ENCODE measurements at regions not wholly inside any gene's neighbourhood (a gene's known extent, or its start where the extent isn't known, plus 50 kb on each side); places are given as distances from the start of the nearest gene placed in this dataset.

- Histone ChIP-seq H3K4me3 (ENCODE audit: low read depth in 1 of 2, low read length in 2 of 2) (no peak overlapping the region), H3K4me2 (ENCODE audit: insufficient read depth, low read length) (no peak overlapping the region), H4K20me1 (ENCODE audit: insufficient read depth, low read length) (no peaks in the 10 kb centered on the region), H3K36me3 (ENCODE audit: insufficient read depth, low read length) (no peaks in the 10 kb centered on the region), H3K9ac (ENCODE audit: low read depth, low read length) (no peak overlapping the region), H3K27ac (ENCODE audit: low read length) (no peak overlapping the region), H3K27me3 (ENCODE audit: insufficient read depth, low read length, poor library complexity) (no peaks in the 10 kb centered on the region), H3K79me2 (ENCODE audit: insufficient read depth, low read length) (no peaks in the 10 kb centered on the region), H3K4me1 (ENCODE audit: insufficient read depth, low read length) (no peaks in the 10 kb centered on the region), H2AFZ (ENCODE audit: low read depth, low read length) (no peak overlapping the region), H3K9me3 (ENCODE audit: insufficient read depth, low read length, severe bottlenecking) (no peaks in the 10 kb centered on the region)
- TF ChIP-seq CTCF (IDR thresholded peaks at IDR 0.05; ENCODE audit: borderline replicate concordance, extremely low read depth, low read length, poor library complexity, severe bottlenecking) (no peak), EZH2 (IDR thresholded peaks at IDR 0.05; ENCODE audit: borderline replicate concordance, low read depth, low read length, severe bottlenecking) (no peak)
- ATAC-seq (ENCODE audit: insufficient read depth, low read depth) (no peak), DNase-seq (no peak)
Measured at GRCh38 chr2:217289907-217290280, 430.0 kb upstream of the TNP1 start.

GRCh38 chr2:217289177-217289906, 429.5 kb upstream of the TNP1 start:
- no peaks in the 10 kb centered on the region for H3K79me2 ChIP-seq (ENCODE audit: insufficient read depth, low read length)
- H3K4me1 ChIP-seq (ENCODE audit: insufficient read depth, low read length) = no peaks in the 10 kb centered on the region
- H3K9ac ChIP-seq (ENCODE audit: low read depth, low read length) = no peak overlapping the region
- ATAC-seq (ENCODE audit: insufficient read depth, low read depth) = no peak
- H3K4me2 ChIP-seq (ENCODE audit: insufficient read depth, low read length) = no peak overlapping the region
- TF ChIP-seq CTCF (IDR thresholded peaks at IDR 0.05; ENCODE audit: borderline replicate concordance, extremely low read depth, low read length, poor library complexity, severe bottlenecking) (no peak), EZH2 (IDR thresholded peaks at IDR 0.05; ENCODE audit: borderline replicate concordance, low read depth, low read length, severe bottlenecking) (no peak)
- no peak overlapping the region for H2AFZ ChIP-seq (ENCODE audit: low read depth, low read length)
- no peaks in the 10 kb centered on the region for H3K36me3 ChIP-seq (ENCODE audit: insufficient read depth, low read length)
- H3K27me3 ChIP-seq (ENCODE audit: insufficient read depth, low read length, poor library complexity) = no peaks in the 10 kb centered on the region
- no peak for DNase-seq
- H4K20me1 ChIP-seq (ENCODE audit: insufficient read depth, low read length) = no peaks in the 10 kb centered on the region
- no peak overlapping the region for H3K27ac ChIP-seq (ENCODE audit: low read length)
- H3K4me3 ChIP-seq (ENCODE audit: low read depth in 1 of 2, low read length in 2 of 2) = no peak overlapping the region
- H3K9me3 ChIP-seq (ENCODE audit: insufficient read depth, low read length, severe bottlenecking) = no peaks in the 10 kb centered on the region

GRCh38 chr2:217288472-217289063, 428.7 kb upstream of the TNP1 start:
- Histone ChIP-seq H3K9ac (ENCODE audit: low read depth, low read length) (no peak overlapping the region), H3K79me2 (ENCODE audit: insufficient read depth, low read length) (no peaks in the 10 kb centered on the region), H2AFZ (ENCODE audit: low read depth, low read length) (no peak overlapping the region), H3K4me1 (ENCODE audit: insufficient read depth, low read length) (no peaks in the 10 kb centered on the region), H3K4me3 (ENCODE audit: low read depth in 1 of 2, low read length in 2 of 2) (no peak overlapping the region), H3K27me3 (ENCODE audit: insufficient read depth, low read length, poor library complexity) (peaks cover 2% of the 10 kb centered on the region), H3K4me2 (ENCODE audit: insufficient read depth, low read length) (no peak overlapping the region), H3K9me3 (ENCODE audit: insufficient read depth, low read length, severe bottlenecking) (no peaks in the 10 kb centered on the region), H3K27ac (ENCODE audit: low read length) (no peak overlapping the region), H4K20me1 (ENCODE audit: insufficient read depth, low read length) (no peaks in the 10 kb centered on the region), H3K36me3 (ENCODE audit: insufficient read depth, low read length) (no peaks in the 10 kb centered on the region)
- ATAC-seq (ENCODE audit: insufficient read depth, low read depth) (no peak), DNase-seq (no peak)
- TF ChIP-seq EZH2 (IDR thresholded peaks at IDR 0.05; ENCODE audit: borderline replicate concordance, low read depth, low read length, severe bottlenecking) (no peak), CTCF (IDR thresholded peaks at IDR 0.05; ENCODE audit: borderline replicate concordance, extremely low read depth, low read length, poor library complexity, severe bottlenecking) (no peak)
